ENCODE measurements at regions not wholly inside any gene's neighbourhood (a gene's known extent, or its start where the extent isn't known, plus 50 kb on each side); places are given as distances from the start of the nearest gene placed in this dataset.

DNA sequence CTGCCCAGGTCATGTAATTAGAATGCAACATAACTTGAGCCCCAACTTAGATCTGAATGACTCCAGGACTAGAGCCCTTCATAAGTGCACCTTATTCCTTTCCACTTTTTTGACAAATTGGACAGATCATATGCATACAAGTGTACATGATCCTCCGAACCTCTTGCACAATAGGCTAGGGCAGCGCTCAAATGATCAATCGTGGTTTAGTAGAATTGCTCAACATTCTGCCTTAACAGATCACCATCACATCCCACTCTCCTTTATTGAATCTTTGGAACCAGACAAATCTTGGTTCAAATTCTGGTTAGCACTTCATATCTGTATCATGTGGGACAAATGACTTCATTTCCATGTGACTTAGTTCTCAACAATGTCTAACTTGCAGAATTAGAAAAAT lies 106.8 kb upstream of the CDIN1 start:
- TF ChIP-seq, protein P1, sequence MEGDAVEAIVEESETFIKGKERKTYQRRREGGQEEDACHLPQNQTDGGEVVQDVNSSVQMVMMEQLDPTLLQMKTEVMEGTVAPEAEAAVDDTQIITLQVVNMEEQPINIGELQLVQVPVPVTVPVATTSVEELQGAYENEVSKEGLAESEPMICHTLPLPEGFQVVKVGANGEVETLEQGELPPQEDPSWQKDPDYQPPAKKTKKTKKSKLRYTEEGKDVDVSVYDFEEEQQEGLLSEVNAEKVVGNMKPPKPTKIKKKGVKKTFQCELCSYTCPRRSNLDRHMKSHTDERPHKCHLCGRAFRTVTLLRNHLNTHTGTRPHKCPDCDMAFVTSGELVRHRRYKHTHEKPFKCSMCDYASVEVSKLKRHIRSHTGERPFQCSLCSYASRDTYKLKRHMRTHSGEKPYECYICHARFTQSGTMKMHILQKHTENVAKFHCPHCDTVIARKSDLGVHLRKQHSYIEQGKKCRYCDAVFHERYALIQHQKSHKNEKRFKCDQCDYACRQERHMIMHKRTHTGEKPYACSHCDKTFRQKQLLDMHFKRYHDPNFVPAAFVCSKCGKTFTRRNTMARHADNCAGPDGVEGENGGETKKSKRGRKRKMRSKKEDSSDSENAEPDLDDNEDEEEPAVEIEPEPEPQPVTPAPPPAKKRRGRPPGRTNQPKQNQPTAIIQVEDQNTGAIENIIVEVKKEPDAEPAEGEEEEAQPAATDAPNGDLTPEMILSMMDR (conservative IDR thresholded peaks at IDR 0.05 in 1 of 2, IDR thresholded peaks at IDR 0.05 in 1 of 2; ENCODE audit: low read depth in 1 of 2, low read length in 2 of 2) = no peak
- TF ChIP-seq EZH2 (IDR thresholded peaks at IDR 0.05; ENCODE audit: low read length, missing control alignments) = no peak
